GM23338 (cell line): ENCODE measurements at regions not wholly inside any gene's neighbourhood (a gene's known extent, or its start where the extent isn't known, plus 50 kb on each side); places are given as distances from the start of the nearest gene placed in this dataset.

Experiments used
- CREB1 ChIP-seq: fragments of 250-450 bp; sonication (Bioruptor Pico); IDR thresholded peaks from 2 replicates; pipeline ENCODE4 v1.5.0; 2020; ENCODE audit warnings: low read depth, mild to moderate bottlenecking, moderate library complexity
- CTCF ChIP-seq, 2 experiments: fragments of 200-600 bp in 1 of 2; sonication (generic) in 1 of 2; conservative IDR thresholded peaks; 2 replicates each; pipeline versions ENCODE4 v1.5.1 to v1.6.1; 2016 to 2017; ENCODE audit warnings: antibody characterized with exemption in 2 of 2, low read depth in 2 of 2, mild to moderate bottlenecking in 2 of 2, moderate library complexity in 1 of 2
- EZH2 ChIP-seq: fragments of 200-600 bp; sonication (generic); IDR thresholded peaks from one replicate; pipeline ENCODE4 v1.8.0; 2017; ENCODE audit warnings: antibody characterized with exemption, mild to moderate bottlenecking, low read depth; ENCODE audit not compliant: unreplicated experiment
- EZH2phosphoT487 ChIP-seq: fragments of 200-600 bp; sonication (generic); IDR thresholded peaks from one replicate; pipeline ENCODE4 v1.8.1; 2018; ENCODE audit warnings: antibody characterized with exemption; ENCODE audit not compliant: unreplicated experiment
- JUNB ChIP-seq: IDR thresholded peaks from one replicate; pipeline ENCODE4 v1.6.1; 2016; ENCODE audit warnings: antibody characterized with exemption; ENCODE audit not compliant: unreplicated experiment
- POLR2AphosphoS5 ChIP-seq: IDR thresholded peaks from 2 replicates; pipeline ENCODE4 v1.6.1; 2016; ENCODE audit warnings: antibody characterized with exemption, low read depth
- REST ChIP-seq: IDR thresholded peaks from one replicate; pipeline ENCODE4 v1.6.1; 2018; ENCODE audit warnings: antibody characterized with exemption; ENCODE audit not compliant: unreplicated experiment
- ZNF331 ChIP-seq: fragments of 250-450 bp; sonication (Bioruptor Pico); IDR thresholded peaks from 2 replicates; pipeline ENCODE4 v1.5.0; 2020; ENCODE audit warnings: low read depth, mild to moderate bottlenecking, moderate library complexity
- ZNF462 ChIP-seq: fragments of 250-450 bp; sonication (Bioruptor Pico); IDR thresholded peaks from 2 replicates; pipeline ENCODE4 v1.5.0; 2020; ENCODE audit warnings: mild to moderate bottlenecking, moderate library complexity

GRCh38 chr18:42564761-42565160 lies 550.7 kb downstream of the RIT2 start:
- TF ChIP-seq CTCF (conservative IDR thresholded peaks at IDR 0.05; ENCODE audit: low read depth in 2 of 2): no peak
- TF ChIP-seq EZH2: no peak
- TF ChIP-seq EZH2phosphoT487: no peak
- no peak for TF ChIP-seq CREB1 (CRISPR knock-in tag)
- no peak for TF ChIP-seq ZNF331 (CRISPR knock-in tag)
- TF ChIP-seq POLR2AphosphoS5: no peak
- no peak for TF ChIP-seq JUNB
- TF ChIP-seq REST: no peak
- no peak for TF ChIP-seq ZNF462
